ENCODE measurements at regions not wholly inside any gene's neighbourhood (a gene's known extent, or its start where the extent isn't known, plus 50 kb on each side); places are given as distances from the start of the nearest gene placed in this dataset.

DNA sequence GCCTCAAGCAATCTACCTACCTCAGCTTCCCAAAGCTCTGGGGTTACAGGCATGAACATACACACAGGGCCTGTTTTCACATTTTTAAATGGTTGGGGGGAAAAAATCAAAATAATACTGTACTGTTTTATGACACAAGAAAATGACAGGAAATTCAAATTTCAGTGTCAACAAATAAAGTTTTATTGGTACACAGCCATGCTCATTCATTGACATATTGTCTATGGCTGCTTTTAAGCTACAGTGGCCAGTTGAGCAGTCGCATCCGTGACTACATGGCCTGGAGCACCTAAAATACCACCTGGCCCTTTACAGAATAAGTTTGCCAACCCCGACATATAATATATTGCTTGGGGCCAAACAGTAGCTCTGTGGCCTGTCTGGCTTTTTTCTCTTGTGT is 56.4 kb upstream of the GGTA1 start:
- Histone ChIP-seq H3K4me1 (ENCODE audit: control insufficient read depth in 2 of 3, insufficient read depth in 2 of 3, low read depth in 1 of 3, low read length in 3 of 3) (peaks cover 4 to 10% (median 4%) of the 10 kb centered on the region in 3 donors), H3K27me3 (ENCODE audit: control insufficient read depth, insufficient read depth, low read length) (no peaks in the 10 kb centered on the region), H3K4me3 (ENCODE audit: low read length in 3 of 3) (no peak overlapping the region), H3K27ac (ENCODE audit: low read depth in 2 of 2, low read length in 2 of 2) (no peak overlapping the region), H3K9ac (ENCODE audit: low read length in 3 of 3) (no peak overlapping the region), H3K36me3 (ENCODE audit: control insufficient read depth in 2 of 3, insufficient read depth in 3 of 3, low read length in 3 of 3) (no peaks in the 10 kb centered on the region), H3K9me3 (ENCODE audit: control insufficient read depth in 2 of 3, insufficient read depth in 1 of 3, low read length in 3 of 3) (no peaks in the 10 kb centered on the region)
- DNase-seq, result no peak
- TF ChIP-seq CTCF (IDR thresholded peaks at IDR 0.05; ENCODE audit: borderline replicate concordance, extremely low read depth, insufficient read depth), result no peak
- no peak for FAIRE-seq
- intact Hi-C loops (cut with DNase I), result loop anchor here (10.0 kb wide), 1 partner anchor 439 kb away; no protein-coding TSS in a partner anchor

- Histone ChIP-seq H3K36me3 (ENCODE audit: control insufficient read depth in 2 of 3, insufficient read depth in 3 of 3, low read length in 3 of 3) (no peaks in the 10 kb centered on the region), H3K9me3 (ENCODE audit: control insufficient read depth in 2 of 3, insufficient read depth in 1 of 3, low read length in 3 of 3) (no peaks in the 10 kb centered on the region), H3K4me3 (ENCODE audit: low read length in 3 of 3) (no peak overlapping the region), H3K9ac (ENCODE audit: low read length in 3 of 3) (no peak overlapping the region), H3K27ac (ENCODE audit: low read depth in 2 of 2, low read length in 2 of 2) (no peak overlapping the region), H3K4me1 (ENCODE audit: control insufficient read depth in 2 of 3, insufficient read depth in 2 of 3, low read depth in 1 of 3, low read length in 3 of 3) (peaks cover 4 to 10% (median 4%) of the 10 kb centered on the region in 3 donors), H3K27me3 (ENCODE audit: control insufficient read depth, insufficient read depth, low read length) (no peaks in the 10 kb centered on the region)
- intact Hi-C loops (cut with DNase I), result loop anchor here (10.0 kb wide), 1 partner anchor 438 kb away; no protein-coding TSS in a partner anchor
- TF ChIP-seq CTCF (IDR thresholded peaks at IDR 0.05; ENCODE audit: borderline replicate concordance, extremely low read depth, insufficient read depth), result no peak
- FAIRE-seq (no peak), DNase-seq (no peak)
Observed at GRCh38 chr9:121556580-121556979, 56.9 kb upstream of the GGTA1 start.

- peak overlapping the region in 1 of 3 donors; percentile 2 for H3K4me3 ChIP-seq (ENCODE audit: low read length in 3 of 3)
- no peak for FAIRE-seq
Observed at GRCh38 chr9:121557581-121558447, 58.2 kb upstream of the GGTA1 start.

More at GRCh38 chr9:121557581-121558447, 58.2 kb upstream of the GGTA1 start:
- H3K36me3 ChIP-seq (ENCODE audit: control insufficient read depth in 2 of 3, insufficient read depth in 3 of 3, low read length in 3 of 3), result no peaks in the 10 kb centered on the region
- no peaks in the 10 kb centered on the region for H3K27me3 ChIP-seq (ENCODE audit: control insufficient read depth, insufficient read depth, low read length)
- peaks cover 4 to 10% (median 4%) of the 10 kb centered on the region in 3 donors for H3K4me1 ChIP-seq (ENCODE audit: control insufficient read depth in 2 of 3, insufficient read depth in 2 of 3, low read depth in 1 of 3, low read length in 3 of 3)
- peak overlapping the region; percentile 61 to 74 for H3K27ac ChIP-seq (ENCODE audit: low read depth in 2 of 2, low read length in 2 of 2)
- DNase-seq, result peak; percentile 86 to 96 (median 91)
- TF ChIP-seq CTCF (IDR thresholded peaks at IDR 0.05; ENCODE audit: borderline replicate concordance, extremely low read depth, insufficient read depth), result no peak
- H3K9ac ChIP-seq (ENCODE audit: low read length in 3 of 3), result peak overlapping the region in 1 of 3 donors; percentile 31
- intact Hi-C loops (cut with DNase I), result loop anchor here (10.0 kb wide), 1 partner anchor 437 kb away; no protein-coding TSS in a partner anchor
- no peaks in the 10 kb centered on the region for H3K9me3 ChIP-seq (ENCODE audit: control insufficient read depth in 2 of 3, insufficient read depth in 1 of 3, low read length in 3 of 3)

Data from kidney (tissue), 13 donors.